IMR-90 (cell line): ENCODE measurements at regions not wholly inside any gene's neighbourhood (a gene's known extent, or its start where the extent isn't known, plus 50 kb on each side); places are given as distances from the start of the nearest gene placed in this dataset.

Experiments
- ATAC-seq: fragments of 200-7000 bp; cut with Tn5 transposase; 2 replicates; pipeline ENCODE4 v1.9.1; 2020; ENCODE audit warnings: low read depth, mild to moderate bottlenecking, moderate library complexity
- BruUV-seq: library from RNA; stranded (reverse); fragments of 400-500 nt; replicated peaks from 2 replicates; lab custom pipeline; 2021; lab: Mats Ljungman, UMichigan
- CTCF ChIA-PET: fragments of 300-600 bp; formaldehyde crosslinking; extraction: SDS; loops from one replicate; lab custom pipeline; 2021; ENCODE audit warnings: antibody characterized with exemption; lab: Yijun Ruan, JAX
- POLR2A ChIA-PET: fragments of 300-600 bp; sonication (Branson Sonifier 250); formaldehyde crosslinking; loops from one replicate; lab custom pipeline; 2022; ENCODE audit warnings: antibody characterized with exemption; ENCODE audit not compliant: unreplicated experiment; lab: Charles Lee
- DNase-seq: peaks from one replicate; pipeline ENCODE4 v3.0.0; 2013
- H2AFZ ChIP-seq: replicated peaks from 2 replicates; pipeline ENCODE3; 2013; ENCODE audit warnings: low read length, mild to moderate bottlenecking; ENCODE audit not compliant: poor library complexity
- H2AK5ac ChIP-seq: 2 replicates; pipeline ENCODE4 v1.6.1; 2013; ENCODE audit warnings: low read depth, low read length, inconsistent platforms
- H2AK9ac ChIP-seq: replicated peaks from 2 replicates; pipeline ENCODE3; 2013; ENCODE audit warnings: mild to moderate bottlenecking, low read depth, low read length, moderate library complexity; ENCODE audit not compliant: poor library complexity
- H2BK120ac ChIP-seq: 2 replicates; pipeline ENCODE4 v1.6.1; 2013; ENCODE audit warnings: low read depth, low read length, inconsistent platforms
- H2BK15ac ChIP-seq: 3 replicates; pipeline ENCODE4 v1.6.1; 2013; ENCODE audit warnings: low read depth, low read length, inconsistent platforms
- H2BK20ac ChIP-seq: 2 replicates; pipeline ENCODE4 v1.6.1; 2013; ENCODE audit warnings: low read depth, mild to moderate bottlenecking, inconsistent platforms, low read length, moderate library complexity
- H2BK5ac ChIP-seq: 2 replicates; pipeline ENCODE4 v1.6.1; 2013; ENCODE audit warnings: mild to moderate bottlenecking, low read depth, low read length, inconsistent platforms; ENCODE audit not compliant: poor library complexity, severe bottlenecking
- H3K14ac ChIP-seq: replicated peaks from 2 replicates; pipeline ENCODE4 v1.6.1; 2013; ENCODE audit warnings: low read depth, low read length, inconsistent platforms
- H3K18ac ChIP-seq: 2 replicates; pipeline ENCODE4 v1.6.1; 2013; ENCODE audit warnings: low read depth, low read length, control low read depth
- H3K23ac ChIP-seq: 2 replicates; pipeline ENCODE4 v1.6.1; 2013; ENCODE audit warnings: low read depth, low read length, inconsistent platforms
- H3K27ac ChIP-seq: 2 replicates; pipeline ENCODE4 v1.5.1; 2013; ENCODE audit warnings: mild to moderate bottlenecking, control low read depth, low read length; ENCODE audit not compliant: insufficient read depth
- H3K27me3 ChIP-seq: 2 replicates; pipeline ENCODE4 v1.6.1; 2013; ENCODE audit warnings: low read length; ENCODE audit not compliant: control insufficient read depth, insufficient read depth
- H3K36me3 ChIP-seq: 2 replicates; pipeline ENCODE4 v1.6.1; 2013; ENCODE audit warnings: low read length, mixed read lengths; ENCODE audit not compliant: control insufficient read depth, insufficient read depth
- H3K4ac ChIP-seq: 2 replicates; pipeline ENCODE4 v1.6.1; 2013; ENCODE audit warnings: low read depth, low read length, inconsistent platforms
- H3K4me1 ChIP-seq: 2 replicates; pipeline ENCODE4 v1.6.1; 2013; ENCODE audit warnings: low read length, mixed read lengths; ENCODE audit not compliant: control insufficient read depth, insufficient read depth
- H3K4me2 ChIP-seq: 2 replicates; pipeline ENCODE4 v1.6.1; 2013; ENCODE audit warnings: low read depth, mild to moderate bottlenecking, control low read depth, low read length, moderate library complexity
- H3K4me3 ChIP-seq: 2 replicates; pipeline ENCODE4 v1.5.1; 2013; ENCODE audit warnings: low read depth, mild to moderate bottlenecking, control low read depth, low read length, moderate library complexity; ENCODE audit not compliant: insufficient read depth
- H3K56ac ChIP-seq: 2 replicates; pipeline ENCODE4 v1.6.1; 2013; ENCODE audit warnings: low read length, inconsistent platforms; ENCODE audit not compliant: insufficient read depth; ENCODE audit errors: extremely low read depth
- H3K79me1 ChIP-seq, 2 experiments: 2 replicates each; pipeline ENCODE4 v1.6.1; 2013; ENCODE audit warnings: low read length in 2 of 2, inconsistent platforms in 1 of 2, low read depth in 1 of 2
- H3K9ac ChIP-seq: 2 replicates; pipeline ENCODE4 v1.6.1; 2013; ENCODE audit warnings: low read depth, low read length, control low read depth
- H3K9me1 ChIP-seq: 2 replicates; pipeline ENCODE4 v1.6.1; 2013; ENCODE audit warnings: low read length, inconsistent platforms; ENCODE audit not compliant: insufficient read depth
- H3K9me3 ChIP-seq: 2 replicates; pipeline ENCODE4 v1.6.1; 2013; ENCODE audit warnings: low read length; ENCODE audit not compliant: control insufficient read depth, insufficient read depth
- H4K20me1 ChIP-seq: 2 replicates; pipeline ENCODE4 v1.6.1; 2013; ENCODE audit warnings: low read length, inconsistent platforms; ENCODE audit not compliant: insufficient read depth
- H4K5ac ChIP-seq: 2 replicates; pipeline ENCODE4 v1.6.1; 2013; ENCODE audit warnings: mild to moderate bottlenecking, low read depth, low read length, control low read depth
- H4K8ac ChIP-seq, 2 experiments: 2 replicates each; pipeline ENCODE4 v1.6.1; 2013; ENCODE audit warnings: low read depth in 2 of 2, low read length in 2 of 2, control low read depth in 1 of 2, inconsistent platforms in 1 of 2
- H4K91ac ChIP-seq: 2 replicates; pipeline ENCODE4 v1.6.1; 2013; ENCODE audit warnings: low read depth, low read length, inconsistent platforms; ENCODE audit not compliant: insufficient read depth
- BHLHE40 ChIP-seq: fragments of 150-350 bp; IDR thresholded peaks from 2 replicates; pipeline ENCODE4 v1.6.1; 2016; ENCODE audit warnings: mild to moderate bottlenecking, low read depth, low read length
- CEBPB ChIP-seq: IDR thresholded peaks from 2 replicates; pipeline ENCODE4 v1.6.1; 2012; ENCODE audit warnings: low read depth, low read length, improper control_type of control experiment
- CHD1 ChIP-seq: IDR thresholded peaks from 2 replicates; pipeline ENCODE4 v1.6.1; 2012; ENCODE audit warnings: low read depth, low read length, improper control_type of control experiment
- CTCF ChIP-seq: conservative IDR thresholded peaks from 2 replicates; pipeline ENCODE4 v1.5.1; 2012; ENCODE audit warnings: mild to moderate bottlenecking, low read depth, low read length, improper control_type of control experiment
- FOS ChIP-seq: fragments of 150-350 bp; IDR thresholded peaks from 2 replicates; pipeline ENCODE4 v1.6.1; 2016; ENCODE audit warnings: low read depth, low read length
- MXI1 ChIP-seq: IDR thresholded peaks from 2 replicates; pipeline ENCODE4 v1.6.1; 2012; ENCODE audit warnings: low read depth, mild to moderate bottlenecking, low read length, moderate library complexity, borderline replicate concordance
- NFE2L2 ChIP-seq: fragments of 150-350 bp; IDR thresholded peaks from 2 replicates; pipeline ENCODE4 v1.6.1; 2016; ENCODE audit warnings: low read depth, mild to moderate bottlenecking, low read length
- POLR2A ChIP-seq: IDR thresholded peaks from 2 replicates; pipeline ENCODE4 v1.6.1; 2012; ENCODE audit warnings: mild to moderate bottlenecking, low read depth, low read length
- USF2 ChIP-seq: fragments of 150-350 bp; IDR thresholded peaks from 2 replicates; pipeline ENCODE4 v1.6.1; 2017; ENCODE audit warnings: mild to moderate bottlenecking, antibody characterized with exemption, low read length, low read depth
- WGBS, 2 experiments: methylation state at CpG; one replicate each; pipeline versions ENCODE4 v1.1.5 to v1.1.7; 2013; ENCODE audit warnings: missing lambda C conversion rate in 2 of 2; ENCODE audit not compliant: insufficient read length in 1 of 2; ENCODE audit errors: extremely low coverage in 2 of 2; 5-methylcytosine and 5-hydroxymethylcytosine counted together
- dilution Hi-C: fragments of 300-500 bp; cut with HindIII; formaldehyde crosslinking; loops from one replicate; pipeline ENCODE4 v1.14.3; 2018; ENCODE audit warnings: low sequenced_read_pairs; ENCODE audit not compliant: unreplicated experiment
- in situ Hi-C: fragments of 300-500 bp; cut with MboI; formaldehyde crosslinking; loops from 3 replicates; pipeline ENCODE4 v1.14.3; 2019; ENCODE audit warnings: low sequenced_read_pairs, inconsistent platforms, mixed read lengths
- intact Hi-C: fragments of 100-400 bp; cut with micrococcal nuclease; formaldehyde crosslinking; loops from 2 replicates; pipeline ENCODE4 v1.10.0; 2022
- TF ChIP-seq, protein P1 (sequence below): fragments of 150-350 bp; IDR thresholded peaks from 2 replicates; pipeline ENCODE4 v1.6.1; 2016; ENCODE audit warnings: low read depth, mild to moderate bottlenecking, low read length, moderate library complexity, borderline replicate concordance

DNA sequence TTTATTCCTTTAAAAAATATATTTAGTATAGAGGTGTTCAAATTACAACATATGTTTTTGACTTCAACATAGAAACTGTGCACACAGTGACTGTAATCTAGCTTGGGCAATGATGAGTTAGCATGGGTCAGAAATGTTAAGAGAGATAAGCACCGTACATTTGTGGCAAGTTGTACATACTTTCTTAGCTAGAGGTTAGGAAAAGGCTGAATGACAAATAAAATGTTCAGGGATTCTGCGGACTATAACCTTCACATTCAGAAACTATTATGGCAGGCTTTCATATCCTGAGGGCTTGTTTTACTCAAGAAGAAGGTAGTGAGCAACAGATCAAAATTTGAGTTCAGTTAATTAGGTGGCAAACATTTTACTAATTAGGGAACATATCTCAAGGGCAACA is 379.7 kb upstream of the EPHA6 start:
- H3K56ac ChIP-seq, result no peak overlapping the region
- H3K36me3 ChIP-seq, result no peaks in the 10 kb centered on the region
- no peaks in the 10 kb centered on the region for H3K27me3 ChIP-seq
- no peaks in the 10 kb centered on the region for H3K4me1 ChIP-seq
- no peak overlapping the region for H2BK15ac ChIP-seq
- no peak overlapping the region for H3K27ac ChIP-seq
- no peaks in the 10 kb centered on the region for H3K9me3 ChIP-seq
- H2BK20ac ChIP-seq, result no peak overlapping the region
- no peak overlapping the region for H4K91ac ChIP-seq
- H3K23ac ChIP-seq, result no peak overlapping the region
- no peak overlapping the region for H3K4me3 ChIP-seq
- in situ Hi-C loops, result no loop called here
- CTCF ChIA-PET, result no interaction called here
- TF ChIP-seq FOS (no peak), NFE2L2 (no peak), CTCF (no peak), CEBPB (no peak), POLR2A (no peak), BHLHE40 (no peak), CHD1 (no peak), MXI1 (no peak), USF2 (no peak)
- TF ChIP-seq, protein P1, sequence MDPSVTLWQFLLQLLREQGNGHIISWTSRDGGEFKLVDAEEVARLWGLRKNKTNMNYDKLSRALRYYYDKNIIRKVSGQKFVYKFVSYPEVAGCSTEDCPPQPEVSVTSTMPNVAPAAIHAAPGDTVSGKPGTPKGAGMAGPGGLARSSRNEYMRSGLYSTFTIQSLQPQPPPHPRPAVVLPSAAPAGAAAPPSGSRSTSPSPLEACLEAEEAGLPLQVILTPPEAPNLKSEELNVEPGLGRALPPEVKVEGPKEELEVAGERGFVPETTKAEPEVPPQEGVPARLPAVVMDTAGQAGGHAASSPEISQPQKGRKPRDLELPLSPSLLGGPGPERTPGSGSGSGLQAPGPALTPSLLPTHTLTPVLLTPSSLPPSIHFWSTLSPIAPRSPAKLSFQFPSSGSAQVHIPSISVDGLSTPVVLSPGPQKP, result no peak
- WGBS, 2 experiments, result no CpG with 5 or more reads among the region's 2 CpGs
- no peak overlapping the region for H2AK9ac ChIP-seq
- intact Hi-C loops, result no loop called here
- no peak overlapping the region for H3K14ac ChIP-seq
- no peak overlapping the region for H2BK5ac ChIP-seq
- no peaks in the 10 kb centered on the region for H4K20me1 ChIP-seq
- ATAC-seq (no peak), DNase-seq (no peak)
- no peak overlapping the region for H2AK5ac ChIP-seq
- no peak overlapping the region for H3K9ac ChIP-seq
- H2AFZ ChIP-seq, result no peak overlapping the region
- no peaks in the 10 kb centered on the region for H3K79me1 ChIP-seq
- H4K8ac ChIP-seq, result no peak overlapping the region
- POLR2A ChIA-PET, result no interaction called here
- H4K5ac ChIP-seq, result no peak overlapping the region
- H3K18ac ChIP-seq, result no peak overlapping the region
- BruUV-seq, result no TSS peak
- dilution Hi-C loops, result no loop called here
- no peak overlapping the region for H3K4ac ChIP-seq
- H3K4me2 ChIP-seq, result no peak overlapping the region
- no peak overlapping the region for H2BK120ac ChIP-seq
- no peaks in the 10 kb centered on the region for H3K9me1 ChIP-seq
